ENCODE measurements at regions not wholly inside any gene's neighbourhood (a gene's known extent, or its start where the extent isn't known, plus 50 kb on each side); places are given as distances from the start of the nearest gene placed in this dataset.

GRCh38 chr10:120406376-120406775, 50.7 kb upstream of the PLPP4 start:
- Histone ChIP-seq H3K4me1 (no peaks in the 10 kb centered on the region), H3K9me3 (no peaks in the 10 kb centered on the region), H3K4me3 (no peak overlapping the region), H3K36me3 (no peaks in the 10 kb centered on the region), H3K27me3 (no peaks in the 10 kb centered on the region), H3K27ac (no peak overlapping the region)
- TF ChIP-seq, protein P1, sequence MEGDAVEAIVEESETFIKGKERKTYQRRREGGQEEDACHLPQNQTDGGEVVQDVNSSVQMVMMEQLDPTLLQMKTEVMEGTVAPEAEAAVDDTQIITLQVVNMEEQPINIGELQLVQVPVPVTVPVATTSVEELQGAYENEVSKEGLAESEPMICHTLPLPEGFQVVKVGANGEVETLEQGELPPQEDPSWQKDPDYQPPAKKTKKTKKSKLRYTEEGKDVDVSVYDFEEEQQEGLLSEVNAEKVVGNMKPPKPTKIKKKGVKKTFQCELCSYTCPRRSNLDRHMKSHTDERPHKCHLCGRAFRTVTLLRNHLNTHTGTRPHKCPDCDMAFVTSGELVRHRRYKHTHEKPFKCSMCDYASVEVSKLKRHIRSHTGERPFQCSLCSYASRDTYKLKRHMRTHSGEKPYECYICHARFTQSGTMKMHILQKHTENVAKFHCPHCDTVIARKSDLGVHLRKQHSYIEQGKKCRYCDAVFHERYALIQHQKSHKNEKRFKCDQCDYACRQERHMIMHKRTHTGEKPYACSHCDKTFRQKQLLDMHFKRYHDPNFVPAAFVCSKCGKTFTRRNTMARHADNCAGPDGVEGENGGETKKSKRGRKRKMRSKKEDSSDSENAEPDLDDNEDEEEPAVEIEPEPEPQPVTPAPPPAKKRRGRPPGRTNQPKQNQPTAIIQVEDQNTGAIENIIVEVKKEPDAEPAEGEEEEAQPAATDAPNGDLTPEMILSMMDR (IDR thresholded peaks at IDR 0.05), result no peak
- no peak for DNase-seq
- intact Hi-C loops (cut with DNase I; ENCODE audit: low total_unique reads), result no loop called here

Measured in tibial artery (tissue), 4 donors.